Suppressor macrophage (primary cell): ENCODE measurements at regions not wholly inside any gene's neighbourhood (a gene's known extent, or its start where the extent isn't known, plus 50 kb on each side); places are given as distances from the start of the nearest gene placed in this dataset.
"Not testable (repeated sequence)": the region's sequence is repeated elsewhere in the genome, so short reads cannot be mapped to it uniquely, and the experiment has no call there.

ENCODE experiments used
- DNase-seq, 4 experiments: peaks; one replicate each; pipeline ENCODE4 v3.0.0-alpha.2; 2020 to 2022

DNA sequence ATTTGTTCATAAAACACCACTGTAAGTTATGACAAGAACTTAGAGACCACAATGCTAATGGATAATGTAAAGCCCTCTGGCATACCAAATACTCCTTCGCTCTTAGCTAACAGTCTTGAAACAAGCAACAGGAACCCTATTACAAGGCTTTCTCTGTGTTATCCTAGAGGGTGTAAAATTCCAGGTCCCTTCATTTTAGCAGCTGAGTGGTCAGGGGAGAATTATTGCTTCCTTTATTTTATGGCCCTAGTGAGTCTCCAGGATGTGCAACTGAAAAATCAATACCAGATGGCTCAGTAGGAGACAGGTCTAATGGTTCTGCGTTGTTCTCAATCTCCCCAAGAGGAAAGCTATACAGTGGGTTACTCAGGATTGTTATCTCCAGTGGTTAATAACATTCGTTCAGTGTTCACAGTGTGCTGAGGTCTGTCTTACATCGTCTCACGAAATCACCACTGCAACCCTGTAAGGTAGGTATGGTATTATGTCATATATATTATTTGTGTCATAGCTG lies 172.7 kb upstream of the CNOT2 start:
- DNase-seq: no peak

GRCh38 chr12:70074510-70074909 lies 168.7 kb upstream of the CNOT2 start:
- DNase-seq: no peak

GRCh38 chr12:70077441-70077840 lies 165.8 kb upstream of the CNOT2 start:
- no peak for DNase-seq

DNA sequence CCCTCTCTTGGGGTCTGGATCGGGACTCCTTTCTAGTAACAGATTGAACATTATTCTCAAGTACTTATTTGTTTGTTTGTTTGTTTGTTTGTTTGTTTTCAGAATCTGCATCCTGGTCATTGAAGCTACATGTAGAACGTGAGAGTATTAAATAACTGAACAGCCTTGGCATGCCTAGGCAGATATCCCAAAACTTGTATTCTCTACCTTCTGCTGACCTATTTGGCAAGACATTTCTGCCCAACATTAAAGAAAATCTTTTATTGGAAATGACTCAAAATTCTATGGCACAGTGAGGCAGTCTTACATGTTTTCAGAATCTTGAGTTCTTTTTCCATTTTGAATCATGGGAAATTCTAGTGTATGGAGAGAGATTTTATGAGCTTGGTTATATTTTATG lies 165.1 kb upstream of the CNOT2 start:
- DNase-seq: no peak

- DNase-seq: peak; percentile 33 to 79 (median 58)
These were observed 162.7 kb upstream of the CNOT2 start for GRCh38 chr12:70080566-70080965.

DNA sequence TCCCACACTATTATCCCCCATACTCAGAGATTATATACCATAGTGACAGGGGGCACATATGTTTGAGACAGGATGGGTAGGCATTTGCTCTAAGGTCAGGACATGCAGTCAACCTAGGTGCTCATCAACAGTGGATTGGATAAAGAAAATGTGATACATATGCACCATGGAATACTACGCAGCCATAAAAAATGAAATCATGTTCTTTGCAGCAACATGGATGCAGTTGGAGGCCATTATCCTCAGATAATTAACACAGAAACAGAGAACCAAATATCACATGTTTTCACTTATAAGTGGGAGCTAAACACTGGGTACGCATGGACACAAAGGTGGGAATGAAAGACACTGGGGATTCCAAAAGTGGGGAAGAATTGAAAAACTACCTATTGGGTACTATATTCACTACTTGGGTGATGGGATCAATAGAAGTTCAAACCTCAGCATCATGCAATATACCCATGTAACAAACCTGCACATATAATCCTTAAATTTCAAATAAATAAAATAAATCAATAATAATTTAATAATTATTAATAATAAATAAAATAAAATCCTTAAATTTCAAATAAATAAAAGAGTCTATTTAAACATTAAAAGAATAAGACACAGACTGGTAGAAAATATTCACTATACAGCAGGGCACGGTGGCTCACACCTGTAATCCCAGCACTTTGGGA lies 160.1 kb upstream of the CNOT2 start:
- no peak for DNase-seq

GRCh38 chr12:70083677-70084020 lies 159.6 kb upstream of the CNOT2 start:
- DNase-seq: no peak

- not testable (repeated sequence) for DNase-seq
These were observed 156.9 kb upstream of the CNOT2 start for GRCh38 chr12:70086372-70086771.

DNA sequence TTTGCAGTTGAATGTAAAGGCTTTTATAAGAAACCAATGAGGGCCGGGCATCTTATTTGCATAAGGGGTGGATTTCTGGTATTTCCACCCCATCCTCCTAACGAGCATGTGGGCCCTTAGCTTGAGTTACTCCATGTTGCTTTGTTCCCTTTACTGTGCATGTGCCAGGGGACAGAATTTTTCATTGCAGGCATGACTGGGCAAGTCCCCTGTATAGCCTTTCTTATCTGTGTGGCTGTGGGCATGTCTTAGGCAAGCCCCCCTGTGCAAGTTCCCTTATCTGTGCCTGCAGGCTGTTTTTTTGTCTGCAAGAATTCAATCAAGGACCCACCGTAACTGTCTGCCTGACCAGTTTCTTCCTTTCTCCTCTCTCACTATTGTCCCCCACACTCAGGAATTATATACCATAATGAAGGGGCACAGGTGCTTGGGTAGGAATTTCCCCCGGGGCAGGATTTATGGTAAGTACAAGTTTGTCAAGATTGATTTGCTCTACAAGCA lies 152.2 kb upstream of the CNOT2 start:
- DNase-seq: no peak

DNA sequence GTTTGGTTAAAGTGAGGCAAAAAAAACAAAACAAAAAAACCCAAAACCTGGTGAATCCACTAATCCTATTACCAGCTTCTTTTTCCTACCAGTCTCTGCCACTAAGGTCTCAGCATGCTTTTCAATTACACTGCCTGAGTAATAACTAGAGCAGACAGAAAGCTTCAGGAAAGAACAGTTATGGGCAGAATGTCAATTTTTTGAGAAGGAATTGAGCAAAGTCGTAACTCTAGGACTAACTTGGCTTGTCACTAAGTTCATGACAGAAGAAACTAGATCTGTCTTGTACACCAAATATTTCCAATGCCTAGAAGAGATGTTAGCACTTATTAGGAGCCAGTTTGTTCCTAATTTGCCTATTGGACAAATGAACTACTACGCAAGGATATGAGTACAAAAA lies 148.8 kb upstream of the CNOT2 start:
- no peak for DNase-seq

- no peak for DNase-seq
These were observed 146.3 kb upstream of the CNOT2 start for GRCh38 chr12:70096759-70097410.

- DNase-seq: no peak
These were observed 142.2 kb upstream of the CNOT2 start for GRCh38 chr12:70101064-70101463.

DNA sequence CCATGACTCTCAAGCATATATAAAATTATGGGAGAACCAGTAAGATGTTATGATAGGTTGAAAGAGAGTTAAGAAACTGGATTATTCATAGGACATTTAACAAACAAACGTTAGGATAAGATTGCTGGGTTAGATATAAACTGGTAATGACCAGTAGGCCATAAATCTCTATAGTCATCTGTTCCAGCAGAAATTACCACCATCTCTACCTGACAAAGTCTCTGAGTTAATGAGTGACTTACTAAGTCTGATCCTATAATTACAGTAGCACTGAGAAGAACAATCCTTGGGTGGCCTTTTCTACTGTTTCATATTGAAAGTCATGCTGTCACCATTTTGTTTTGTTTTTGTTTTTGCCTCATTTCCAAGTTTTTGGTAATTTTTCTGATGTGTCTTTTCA lies 136.9 kb upstream of the CNOT2 start:
- no peak for DNase-seq

DNA sequence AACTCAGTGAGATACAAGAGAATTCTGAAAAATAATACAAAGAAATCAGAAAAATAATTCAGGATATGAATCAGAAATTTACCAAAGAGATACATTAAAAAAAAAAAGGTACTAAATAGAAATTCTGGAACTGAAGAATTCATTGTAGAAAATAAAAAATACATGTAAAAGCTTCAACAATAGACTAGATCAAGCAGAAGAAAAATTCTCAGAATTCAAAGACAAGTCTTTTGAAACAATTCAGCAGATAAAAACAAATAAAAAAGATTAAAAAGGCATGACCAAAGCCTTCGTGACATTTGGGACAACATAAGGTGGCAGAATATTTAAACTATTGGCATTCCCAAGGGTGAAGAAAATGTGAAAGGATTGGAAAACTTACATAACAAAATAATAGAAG lies 133.1 kb upstream of the CNOT2 start:
- DNase-seq: no peak

DNA sequence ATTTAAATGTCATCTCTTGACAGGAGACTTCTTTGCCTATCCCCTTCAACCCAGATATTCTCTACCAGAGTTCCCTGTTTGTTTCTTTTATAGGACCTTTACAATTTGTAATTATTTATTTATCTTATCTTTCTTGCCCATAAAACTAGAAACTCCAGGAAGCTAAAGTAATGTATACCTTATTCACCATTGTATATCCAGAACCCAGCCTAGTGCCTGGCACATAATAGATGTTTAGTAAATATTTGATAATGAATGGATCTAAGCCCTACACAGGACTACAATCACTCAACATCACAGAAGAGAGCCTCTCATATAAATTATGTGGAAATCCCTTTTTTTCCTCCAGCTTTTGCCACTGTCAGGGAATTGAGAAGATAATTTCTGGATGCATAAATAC lies 125.6 kb upstream of the CNOT2 start:
- DNase-seq: no peak

DNA sequence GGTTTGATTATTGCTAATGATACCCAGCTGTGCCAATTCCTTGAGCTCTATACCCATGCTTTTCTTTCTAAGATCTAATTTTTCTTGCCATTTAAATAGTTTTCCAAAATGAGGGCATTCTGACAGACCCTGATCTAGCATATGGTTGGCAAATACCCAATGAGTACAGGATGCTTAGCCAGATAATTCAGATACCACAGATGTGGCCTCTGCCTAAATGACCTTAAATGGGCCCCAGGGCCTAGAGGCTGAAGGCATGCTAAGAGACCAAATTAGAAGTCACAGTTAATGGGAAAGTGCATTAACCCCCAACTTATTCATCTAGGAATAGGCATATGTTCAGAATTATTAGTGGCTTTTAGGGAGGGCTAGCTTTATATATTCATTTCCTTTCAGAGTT lies 122.3 kb upstream of the CNOT2 start:
- DNase-seq: no peak

GRCh38 chr12:70121562-70121961 lies 121.7 kb upstream of the CNOT2 start:
- no peak for DNase-seq

- DNase-seq: no peak
These were observed 120.4 kb upstream of the CNOT2 start for GRCh38 chr12:70122804-70123203.

DNA sequence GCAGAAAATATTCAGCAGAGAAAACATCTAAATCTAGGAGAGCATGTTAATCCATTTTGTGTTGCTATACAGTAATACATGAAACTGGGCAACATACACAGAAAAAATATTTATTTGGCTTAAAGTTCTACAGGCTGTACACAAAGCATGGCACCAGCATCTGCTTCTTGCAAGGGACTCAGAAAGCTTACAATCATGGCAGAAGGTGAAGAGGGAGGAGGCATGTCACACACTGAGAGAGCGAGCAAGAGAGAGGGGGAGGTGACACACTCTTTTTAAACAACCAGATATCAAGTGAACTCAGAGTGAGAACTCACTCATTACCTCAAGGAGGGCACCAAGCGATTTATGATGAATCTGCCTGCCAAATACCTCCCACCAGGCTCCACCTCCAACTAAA lies 94.2 kb upstream of the CNOT2 start:
- DNase-seq: no peak

DNA sequence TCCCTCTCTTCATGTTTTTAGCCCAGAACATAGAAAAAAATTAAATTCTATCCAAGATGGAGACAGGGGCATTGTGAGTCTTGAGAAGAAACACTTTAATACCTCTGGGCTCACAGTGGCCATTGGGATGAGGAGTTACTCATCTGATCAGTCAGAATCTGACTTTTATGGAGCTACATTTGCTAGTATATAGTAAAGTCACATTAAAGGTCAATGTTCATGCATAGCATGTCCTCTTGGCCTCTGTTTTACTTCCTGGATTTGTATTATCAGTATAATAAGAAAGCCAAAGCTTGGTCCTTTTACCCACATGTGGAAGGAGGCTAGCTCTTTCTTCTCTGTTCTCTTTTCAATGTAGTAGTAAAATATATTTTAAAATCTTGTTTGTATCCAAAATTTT lies 93.6 kb upstream of the CNOT2 start:
- no peak for DNase-seq

DNA sequence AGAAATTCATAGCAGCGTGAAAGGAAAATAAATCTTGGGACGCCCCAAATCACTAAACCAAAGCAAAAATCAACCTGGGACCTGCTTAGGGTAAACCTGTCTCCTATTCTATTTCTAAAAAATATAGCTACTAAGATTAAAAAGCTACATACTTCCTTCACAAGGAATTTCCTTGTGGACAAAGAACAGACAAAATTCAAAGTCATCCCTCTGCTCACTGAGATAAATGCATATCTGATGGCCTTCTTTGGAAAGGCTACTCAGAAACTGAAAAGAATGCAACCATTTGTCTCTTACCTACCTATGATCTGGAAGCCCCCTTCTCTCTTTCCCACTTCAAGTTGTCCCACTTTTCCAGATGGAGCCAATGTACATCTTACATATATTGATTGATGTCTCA lies 93.0 kb upstream of the CNOT2 start:
- no peak for DNase-seq

DNA sequence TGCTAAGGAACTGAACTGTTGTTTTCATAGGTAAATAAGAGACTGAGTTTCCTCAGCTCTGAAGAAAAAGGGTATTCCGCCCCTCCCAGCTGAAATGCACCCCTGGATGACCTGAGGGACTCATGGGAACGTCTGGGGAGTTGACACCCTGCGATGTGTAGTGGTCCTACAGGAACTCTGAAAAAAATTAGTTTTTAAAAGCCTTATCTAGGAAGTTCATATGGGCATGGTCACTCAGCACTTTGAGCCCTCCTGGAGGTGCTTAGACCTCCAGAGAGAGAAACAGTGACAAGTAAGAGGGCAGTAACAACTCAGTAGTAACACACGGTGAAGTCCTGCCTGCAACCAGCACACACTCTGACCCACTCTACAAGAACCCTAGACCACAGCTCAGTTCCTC lies 91.2 kb upstream of the CNOT2 start:
- no peak for DNase-seq

DNA sequence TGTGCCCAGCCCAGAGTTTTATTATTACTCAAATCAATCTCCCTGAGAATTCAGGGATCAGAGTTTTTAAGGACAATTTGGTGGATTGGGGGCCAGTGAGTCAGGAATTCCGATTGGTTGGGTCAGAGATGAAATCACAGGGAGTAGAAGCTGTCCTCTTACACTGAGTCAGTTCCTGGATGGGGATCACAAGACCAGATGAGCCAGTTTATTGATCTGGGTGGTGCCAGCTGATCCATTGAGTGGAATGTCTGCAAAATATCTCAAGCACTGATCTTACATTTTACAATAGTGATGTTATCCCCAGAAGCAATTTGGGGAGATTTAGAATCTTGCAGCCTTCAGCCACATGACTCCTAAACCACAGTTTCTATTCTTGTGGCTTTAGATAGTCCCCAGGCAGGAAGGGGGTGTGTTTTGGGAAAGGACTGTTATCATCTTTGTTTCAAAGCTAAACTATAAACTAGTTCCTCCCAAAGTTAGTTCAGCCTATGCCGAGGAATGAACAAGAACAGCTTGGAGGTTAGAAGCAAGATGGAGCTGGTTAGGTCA lies 89.1 kb upstream of the CNOT2 start:
- DNase-seq: no peak

DNA sequence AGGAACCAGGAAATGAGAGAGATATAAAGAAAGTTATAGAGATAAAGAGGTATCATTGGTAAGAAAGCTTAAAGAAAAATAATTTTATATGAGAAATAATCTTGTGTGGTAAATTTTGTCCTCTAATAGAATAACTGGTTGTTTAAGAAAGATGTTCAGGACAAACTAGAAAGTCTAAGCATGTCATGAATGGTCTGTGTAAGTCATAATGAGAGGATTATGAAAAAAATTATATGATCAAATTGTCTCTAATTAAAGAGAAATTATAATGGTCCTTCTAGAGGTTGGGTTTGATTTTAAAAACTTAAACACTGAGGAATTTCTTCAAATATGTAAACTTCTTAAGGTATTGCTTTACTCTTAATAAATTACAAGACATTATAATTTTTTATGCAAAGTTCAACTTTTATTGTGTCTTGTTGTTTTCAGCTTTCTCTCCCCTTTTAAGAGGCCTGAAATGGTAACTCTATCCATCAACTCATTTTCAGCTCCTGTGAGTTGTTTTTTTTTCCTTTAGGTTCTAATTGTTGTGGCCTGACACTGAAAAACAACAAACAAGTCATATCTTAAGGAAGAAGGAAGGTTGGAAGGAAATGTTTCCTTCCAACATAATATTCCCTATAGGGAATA lies 88.2 kb upstream of the CNOT2 start:
- DNase-seq: no peak
